K562 (cell line): ENCODE measurements at regions not wholly inside any gene's neighbourhood (a gene's known extent, or its start where the extent isn't known, plus 50 kb on each side); places are given as distances from the start of the nearest gene placed in this dataset.
A peak's percentile ranks its signal among the peaks of the same experiment; 100 is the strongest.

Source experiments
- ASH1L ChIP-seq: fragments of 450-650 bp; IDR thresholded peaks from 2 replicates; pipeline ENCODE4 v1.6.1; 2018; ENCODE audit warnings: borderline replicate concordance, mild to moderate bottlenecking, low read depth; ENCODE audit not compliant: partially characterized antibody
- GABPB2 ChIP-seq: fragments of 250-450 bp; sonication (Bioruptor Pico); conservative IDR thresholded peaks from 2 replicates; pipeline ENCODE4 v1.5.1; 2021; ENCODE audit warnings: mild to moderate bottlenecking
- KDM5B ChIP-seq: fragments of 200-600 bp; sonication (generic); IDR thresholded peaks from 2 replicates; pipeline ENCODE4 v1.6.1; 2012; ENCODE audit warnings: low read depth, mild to moderate bottlenecking, moderate library complexity, low read length, control low read depth, inconsistent platforms; ENCODE audit not compliant: insufficient replicate concordance
- OTX1 ChIP-seq: fragments of 450-650 bp; formaldehyde crosslinking; IDR thresholded peaks from 2 replicates; pipeline ENCODE4 v1.4.0; 2022; ENCODE audit warnings: mild to moderate bottlenecking
- PCBP1 ChIP-seq: fragments of 200-400 bp; formaldehyde crosslinking; IDR thresholded peaks from 2 replicates; pipeline ENCODE4 v1.6.1; 2018; ENCODE audit warnings: mild to moderate bottlenecking, low read depth, low read length; ENCODE audit not compliant: poor library complexity, severe bottlenecking
- PRMT5 ChIP-seq: sonication (generic); formaldehyde crosslinking; IDR thresholded peaks from 2 replicates; pipeline ENCODE4 v1.5.0; 2020; ENCODE audit warnings: missing genetic modification reagents
- RBBP5 ChIP-seq: fragments of 200-600 bp; sonication (generic); IDR thresholded peaks from 2 replicates; pipeline ENCODE4 v1.6.1; 2012; ENCODE audit warnings: borderline replicate concordance, mild to moderate bottlenecking, low read length, control low read depth, inconsistent platforms; ENCODE audit not compliant: insufficient read depth, poor library complexity, severe bottlenecking
- TF ChIP-seq, protein P1 (sequence below): sonication (generic); formaldehyde crosslinking; IDR thresholded peaks from 2 replicates; pipeline ENCODE4 v1.8.1; 2022; ENCODE audit warnings: missing genetic modification reagents
- TF ChIP-seq, protein P2 (sequence below): fragments of 150-350 bp; IDR thresholded peaks from 2 replicates; pipeline ENCODE4 v1.6.1; 2014; ENCODE audit warnings: low read depth, mild to moderate bottlenecking, low read length, borderline replicate concordance
- TF ChIP-seq, protein P3 (sequence below): fragments of 450-650 bp; formaldehyde crosslinking; IDR thresholded peaks from 2 replicates; pipeline ENCODE4 v1.4.0; 2020; ENCODE audit warnings: mild to moderate bottlenecking, moderate library complexity
- TF ChIP-seq, protein P4 (sequence below): fragments of 250-450 bp; sonication (Bioruptor Pico); IDR thresholded peaks from 2 replicates; pipeline ENCODE4 v1.8.0; 2022; ENCODE audit warnings: moderate library complexity, mild to moderate bottlenecking, inconsistent platforms
- TF ChIP-seq, protein P5 (sequence below): sonication (generic); formaldehyde crosslinking; IDR thresholded peaks from 2 replicates; pipeline ENCODE4 v1.8.0; 2023; ENCODE audit warnings: mild to moderate bottlenecking, missing genetic modification reagents
- TF ChIP-seq, protein P6 (sequence below), 2 experiments: fragments of 450-650 bp; conservative IDR thresholded peaks; 2 replicates each; pipeline ENCODE4 v1.6.1; 2017; ENCODE audit warnings: mild to moderate bottlenecking in 2 of 2, moderate library complexity in 2 of 2

DNA sequence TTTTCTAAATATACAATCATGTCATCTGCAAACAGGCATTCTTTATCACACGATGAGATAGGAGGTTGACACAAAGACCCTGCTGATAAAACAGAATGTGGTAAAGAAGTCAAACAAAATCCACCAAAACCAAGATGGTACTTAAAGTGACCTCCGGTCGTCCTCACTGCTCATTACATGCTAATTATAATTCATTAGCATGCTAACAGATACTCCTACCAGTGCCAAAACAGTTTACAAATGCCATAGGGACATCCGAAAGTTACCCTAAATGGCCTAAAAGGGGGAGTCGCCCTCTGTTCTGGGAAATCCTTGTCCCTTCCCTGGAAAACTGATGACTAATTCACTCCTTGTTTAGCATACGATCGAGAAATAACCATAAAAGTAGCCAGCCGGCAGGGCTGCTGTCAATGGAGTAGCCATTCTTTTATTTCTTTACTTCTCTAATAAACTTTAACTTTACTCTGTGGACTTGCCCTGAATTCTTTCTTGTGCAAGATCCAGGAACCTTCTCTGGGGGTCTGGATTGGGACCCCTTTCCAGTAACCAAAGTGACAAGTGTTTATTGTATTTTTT lies 126.6 kb downstream of the CCDC71L start (continued):
- TF ChIP-seq, protein P1, sequence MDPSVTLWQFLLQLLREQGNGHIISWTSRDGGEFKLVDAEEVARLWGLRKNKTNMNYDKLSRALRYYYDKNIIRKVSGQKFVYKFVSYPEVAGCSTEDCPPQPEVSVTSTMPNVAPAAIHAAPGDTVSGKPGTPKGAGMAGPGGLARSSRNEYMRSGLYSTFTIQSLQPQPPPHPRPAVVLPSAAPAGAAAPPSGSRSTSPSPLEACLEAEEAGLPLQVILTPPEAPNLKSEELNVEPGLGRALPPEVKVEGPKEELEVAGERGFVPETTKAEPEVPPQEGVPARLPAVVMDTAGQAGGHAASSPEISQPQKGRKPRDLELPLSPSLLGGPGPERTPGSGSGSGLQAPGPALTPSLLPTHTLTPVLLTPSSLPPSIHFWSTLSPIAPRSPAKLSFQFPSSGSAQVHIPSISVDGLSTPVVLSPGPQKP (CRISPR knock-in tag), result no peak
- TF ChIP-seq PCBP1, result no peak
- TF ChIP-seq KDM5B, result no peak
- no peak for TF ChIP-seq RBBP5
- TF ChIP-seq, protein P2, sequence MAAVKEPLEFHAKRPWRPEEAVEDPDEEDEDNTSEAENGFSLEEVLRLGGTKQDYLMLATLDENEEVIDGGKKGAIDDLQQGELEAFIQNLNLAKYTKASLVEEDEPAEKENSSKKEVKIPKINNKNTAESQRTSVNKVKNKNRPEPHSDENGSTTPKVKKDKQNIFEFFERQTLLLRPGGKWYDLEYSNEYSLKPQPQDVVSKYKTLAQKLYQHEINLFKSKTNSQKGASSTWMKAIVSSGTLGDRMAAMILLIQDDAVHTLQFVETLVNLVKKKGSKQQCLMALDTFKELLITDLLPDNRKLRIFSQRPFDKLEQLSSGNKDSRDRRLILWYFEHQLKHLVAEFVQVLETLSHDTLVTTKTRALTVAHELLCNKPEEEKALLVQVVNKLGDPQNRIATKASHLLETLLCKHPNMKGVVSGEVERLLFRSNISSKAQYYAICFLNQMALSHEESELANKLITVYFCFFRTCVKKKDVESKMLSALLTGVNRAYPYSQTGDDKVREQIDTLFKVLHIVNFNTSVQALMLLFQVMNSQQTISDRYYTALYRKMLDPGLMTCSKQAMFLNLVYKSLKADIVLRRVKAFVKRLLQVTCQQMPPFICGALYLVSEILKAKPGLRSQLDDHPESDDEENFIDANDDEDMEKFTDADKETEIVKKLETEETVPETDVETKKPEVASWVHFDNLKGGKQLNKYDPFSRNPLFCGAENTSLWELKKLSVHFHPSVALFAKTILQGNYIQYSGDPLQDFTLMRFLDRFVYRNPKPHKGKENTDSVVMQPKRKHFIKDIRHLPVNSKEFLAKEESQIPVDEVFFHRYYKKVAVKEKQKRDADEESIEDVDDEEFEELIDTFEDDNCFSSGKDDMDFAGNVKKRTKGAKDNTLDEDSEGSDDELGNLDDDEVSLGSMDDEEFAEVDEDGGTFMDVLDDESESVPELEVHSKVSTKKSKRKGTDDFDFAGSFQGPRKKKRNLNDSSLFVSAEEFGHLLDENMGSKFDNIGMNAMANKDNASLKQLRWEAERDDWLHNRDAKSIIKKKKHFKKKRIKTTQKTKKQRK, result no peak
- no peak for TF ChIP-seq OTX1 (CRISPR knock-in tag)
- TF ChIP-seq GABPB2 (CRISPR knock-in tag), result no peak
- TF ChIP-seq, protein P3, sequence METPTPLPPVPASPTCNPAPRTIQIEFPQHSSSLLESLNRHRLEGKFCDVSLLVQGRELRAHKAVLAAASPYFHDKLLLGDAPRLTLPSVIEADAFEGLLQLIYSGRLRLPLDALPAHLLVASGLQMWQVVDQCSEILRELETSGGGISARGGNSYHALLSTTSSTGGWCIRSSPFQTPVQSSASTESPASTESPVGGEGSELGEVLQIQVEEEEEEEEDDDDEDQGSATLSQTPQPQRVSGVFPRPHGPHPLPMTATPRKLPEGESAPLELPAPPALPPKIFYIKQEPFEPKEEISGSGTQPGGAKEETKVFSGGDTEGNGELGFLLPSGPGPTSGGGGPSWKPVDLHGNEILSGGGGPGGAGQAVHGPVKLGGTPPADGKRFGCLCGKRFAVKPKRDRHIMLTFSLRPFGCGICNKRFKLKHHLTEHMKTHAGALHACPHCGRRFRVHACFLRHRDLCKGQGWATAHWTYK (CRISPR knock-in tag), result no peak
- TF ChIP-seq ASH1L, result no peak
- TF ChIP-seq, protein P4, sequence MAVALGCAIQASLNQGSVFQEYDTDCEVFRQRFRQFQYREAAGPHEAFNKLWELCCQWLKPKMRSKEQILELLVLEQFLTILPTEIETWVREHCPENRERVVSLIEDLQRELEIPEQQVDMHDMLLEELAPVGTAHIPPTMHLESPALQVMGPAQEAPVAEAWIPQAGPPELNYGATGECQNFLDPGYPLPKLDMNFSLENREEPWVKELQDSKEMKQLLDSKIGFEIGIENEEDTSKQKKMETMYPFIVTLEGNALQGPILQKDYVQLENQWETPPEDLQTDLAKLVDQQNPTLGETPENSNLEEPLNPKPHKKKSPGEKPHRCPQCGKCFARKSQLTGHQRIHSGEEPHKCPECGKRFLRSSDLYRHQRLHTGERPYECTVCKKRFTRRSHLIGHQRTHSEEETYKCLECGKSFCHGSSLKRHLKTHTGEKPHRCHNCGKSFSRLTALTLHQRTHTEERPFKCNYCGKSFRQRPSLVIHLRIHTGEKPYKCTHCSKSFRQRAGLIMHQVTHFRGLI (CRISPR knock-in tag), result no peak
- TF ChIP-seq, protein P5, sequence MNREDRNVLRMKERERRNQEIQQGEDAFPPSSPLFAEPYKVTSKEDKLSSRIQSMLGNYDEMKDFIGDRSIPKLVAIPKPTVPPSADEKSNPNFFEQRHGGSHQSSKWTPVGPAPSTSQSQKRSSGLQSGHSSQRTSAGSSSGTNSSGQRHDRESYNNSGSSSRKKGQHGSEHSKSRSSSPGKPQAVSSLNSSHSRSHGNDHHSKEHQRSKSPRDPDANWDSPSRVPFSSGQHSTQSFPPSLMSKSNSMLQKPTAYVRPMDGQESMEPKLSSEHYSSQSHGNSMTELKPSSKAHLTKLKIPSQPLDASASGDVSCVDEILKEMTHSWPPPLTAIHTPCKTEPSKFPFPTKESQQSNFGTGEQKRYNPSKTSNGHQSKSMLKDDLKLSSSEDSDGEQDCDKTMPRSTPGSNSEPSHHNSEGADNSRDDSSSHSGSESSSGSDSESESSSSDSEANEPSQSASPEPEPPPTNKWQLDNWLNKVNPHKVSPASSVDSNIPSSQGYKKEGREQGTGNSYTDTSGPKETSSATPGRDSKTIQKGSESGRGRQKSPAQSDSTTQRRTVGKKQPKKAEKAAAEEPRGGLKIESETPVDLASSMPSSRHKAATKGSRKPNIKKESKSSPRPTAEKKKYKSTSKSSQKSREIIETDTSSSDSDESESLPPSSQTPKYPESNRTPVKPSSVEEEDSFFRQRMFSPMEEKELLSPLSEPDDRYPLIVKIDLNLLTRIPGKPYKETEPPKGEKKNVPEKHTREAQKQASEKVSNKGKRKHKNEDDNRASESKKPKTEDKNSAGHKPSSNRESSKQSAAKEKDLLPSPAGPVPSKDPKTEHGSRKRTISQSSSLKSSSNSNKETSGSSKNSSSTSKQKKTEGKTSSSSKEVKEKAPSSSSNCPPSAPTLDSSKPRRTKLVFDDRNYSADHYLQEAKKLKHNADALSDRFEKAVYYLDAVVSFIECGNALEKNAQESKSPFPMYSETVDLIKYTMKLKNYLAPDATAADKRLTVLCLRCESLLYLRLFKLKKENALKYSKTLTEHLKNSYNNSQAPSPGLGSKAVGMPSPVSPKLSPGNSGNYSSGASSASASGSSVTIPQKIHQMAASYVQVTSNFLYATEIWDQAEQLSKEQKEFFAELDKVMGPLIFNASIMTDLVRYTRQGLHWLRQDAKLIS, result no peak
- TF ChIP-seq PRMT5 (CRISPR knock-in tag), result no peak
- TF ChIP-seq, protein P6, sequence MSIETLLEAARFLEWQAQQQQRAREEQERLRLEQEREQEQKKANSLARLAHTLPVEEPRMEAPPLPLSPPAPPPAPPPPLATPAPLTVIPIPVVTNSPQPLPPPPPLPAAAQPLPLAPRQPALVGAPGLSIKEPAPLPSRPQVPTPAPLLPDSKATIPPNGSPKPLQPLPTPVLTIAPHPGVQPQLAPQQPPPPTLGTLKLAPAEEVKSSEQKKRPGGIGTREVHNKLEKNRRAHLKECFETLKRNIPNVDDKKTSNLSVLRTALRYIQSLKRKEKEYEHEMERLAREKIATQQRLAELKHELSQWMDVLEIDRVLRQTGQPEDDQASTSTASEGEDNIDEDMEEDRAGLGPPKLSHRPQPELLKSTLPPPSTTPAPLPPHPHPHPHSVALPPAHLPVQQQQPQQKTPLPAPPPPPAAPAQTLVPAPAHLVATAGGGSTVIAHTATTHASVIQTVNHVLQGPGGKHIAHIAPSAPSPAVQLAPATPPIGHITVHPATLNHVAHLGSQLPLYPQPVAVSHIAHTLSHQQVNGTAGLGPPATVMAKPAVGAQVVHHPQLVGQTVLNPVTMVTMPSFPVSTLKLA (conservative IDR thresholded peaks at IDR 0.05), result peak in 1 of 2 experiments; percentile 52; a peak in 1 of 4 replicates
